ENCODE measurements at regions not wholly inside any gene's neighbourhood (a gene's known extent, or its start where the extent isn't known, plus 50 kb on each side); places are given as distances from the start of the nearest gene placed in this dataset.

- Histone ChIP-seq H3K4me3 (ENCODE audit: low read depth in 1 of 2, low read length in 2 of 2) (no peak overlapping the region), H3K4me1 (ENCODE audit: control insufficient read depth in 2 of 2, insufficient read depth in 2 of 2, low read length in 1 of 2) (no peaks in the 10 kb centered on the region), H3K27ac (ENCODE audit: low read depth in 2 of 2, low read length in 1 of 2) (no peak overlapping the region), H3K36me3 (ENCODE audit: control insufficient read depth in 2 of 2, insufficient read depth in 2 of 2, low read length in 1 of 2) (no peaks in the 10 kb centered on the region), H3K27me3 (ENCODE audit: control insufficient read depth in 1 of 2, insufficient read depth in 2 of 2, low read length in 2 of 2) (no peaks in the 10 kb centered on the region), H3K9me3 (ENCODE audit: control insufficient read depth in 2 of 2, insufficient read depth in 1 of 2, low read depth in 1 of 2, low read length in 1 of 2) (no peaks in the 10 kb centered on the region)
- 83 to 88% methylated on average over 1 of the region's 1 CpG for WGBS, 2 donors
Observed at GRCh38 chr13:34076319-34076718, 258.4 kb downstream of the RFC3 start.

DNA sequence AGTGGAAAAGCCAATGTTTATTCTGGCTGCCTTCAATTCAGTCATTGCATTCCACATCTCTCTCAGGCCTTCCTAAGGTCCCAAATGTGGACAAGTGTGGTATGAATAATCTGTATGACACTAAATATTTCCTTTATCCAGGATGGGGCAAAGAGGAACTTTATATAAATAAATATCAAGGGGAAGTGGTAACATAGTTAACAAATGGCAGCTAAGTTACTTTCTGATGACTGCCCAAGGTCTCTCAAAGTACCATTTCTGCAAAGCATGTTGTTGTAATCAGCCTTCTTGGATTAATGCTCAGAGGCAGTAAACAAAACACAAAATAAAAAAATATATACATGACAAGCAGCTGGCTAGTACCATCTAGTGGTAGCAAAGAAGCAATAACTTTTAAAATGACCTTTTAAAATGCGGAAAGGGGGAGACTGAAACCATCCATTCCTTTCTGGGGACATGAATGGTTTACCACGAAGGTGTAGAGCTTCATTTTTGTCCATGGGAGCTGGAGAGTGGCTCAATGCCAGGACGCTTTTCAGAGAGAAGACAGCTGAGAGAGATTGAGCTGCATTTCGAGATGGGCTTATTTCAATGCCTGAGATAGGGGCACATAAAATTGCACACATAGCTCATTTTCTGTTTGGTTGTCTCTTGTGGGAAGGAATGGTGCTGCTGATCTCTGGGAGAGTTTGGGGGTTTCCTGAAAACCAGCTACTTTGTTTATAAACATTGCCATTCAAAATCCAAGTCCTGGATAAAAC is 259.2 kb downstream of the RFC3 start:
- Histone ChIP-seq H3K27ac (ENCODE audit: low read depth in 2 of 2, low read length in 1 of 2) (no peak overlapping the region), H3K36me3 (ENCODE audit: control insufficient read depth in 2 of 2, insufficient read depth in 2 of 2, low read length in 1 of 2) (no peaks in the 10 kb centered on the region), H3K4me1 (ENCODE audit: control insufficient read depth in 2 of 2, insufficient read depth in 2 of 2, low read length in 1 of 2) (no peaks in the 10 kb centered on the region), H3K9me3 (ENCODE audit: control insufficient read depth in 2 of 2, insufficient read depth in 1 of 2, low read depth in 1 of 2, low read length in 1 of 2) (no peaks in the 10 kb centered on the region), H3K27me3 (ENCODE audit: control insufficient read depth in 1 of 2, insufficient read depth in 2 of 2, low read length in 2 of 2) (no peaks in the 10 kb centered on the region), H3K4me3 (ENCODE audit: low read depth in 1 of 2, low read length in 2 of 2) (no peak overlapping the region)
- WGBS, 2 donors, result 19% methylated on average over 4 of the region's 4 CpGs

GRCh38 chr13:34078334-34078999 is 260.5 kb downstream of the RFC3 start:
- Histone ChIP-seq H3K27me3 (ENCODE audit: control insufficient read depth in 1 of 2, insufficient read depth in 2 of 2, low read length in 2 of 2) (no peaks in the 10 kb centered on the region), H3K4me3 (ENCODE audit: low read depth in 1 of 2, low read length in 2 of 2) (no peak overlapping the region), H3K36me3 (ENCODE audit: control insufficient read depth in 2 of 2, insufficient read depth in 2 of 2, low read length in 1 of 2) (no peaks in the 10 kb centered on the region), H3K27ac (ENCODE audit: low read depth in 2 of 2, low read length in 1 of 2) (no peak overlapping the region), H3K9me3 (ENCODE audit: control insufficient read depth in 2 of 2, insufficient read depth in 1 of 2, low read depth in 1 of 2, low read length in 1 of 2) (no peaks in the 10 kb centered on the region), H3K4me1 (ENCODE audit: control insufficient read depth in 2 of 2, insufficient read depth in 2 of 2, low read length in 1 of 2) (no peaks in the 10 kb centered on the region)
- 63 to 71% methylated on average over 2 of the region's 2 CpGs for whole genome bisulfite sequencing, 2 donors

- Histone ChIP-seq H3K9me3 (ENCODE audit: control insufficient read depth in 2 of 2, insufficient read depth in 1 of 2, low read depth in 1 of 2, low read length in 1 of 2) (peaks cover 0 to 6% of the 10 kb centered on the region in 2 donors), H3K27ac (ENCODE audit: low read depth in 2 of 2, low read length in 1 of 2) (no peak overlapping the region), H3K4me3 (ENCODE audit: low read depth in 1 of 2, low read length in 2 of 2) (no peak overlapping the region), H3K36me3 (ENCODE audit: control insufficient read depth in 2 of 2, insufficient read depth in 2 of 2, low read length in 1 of 2) (no peaks in the 10 kb centered on the region), H3K4me1 (ENCODE audit: control insufficient read depth in 2 of 2, insufficient read depth in 2 of 2, low read length in 1 of 2) (no peaks in the 10 kb centered on the region), H3K27me3 (ENCODE audit: control insufficient read depth in 1 of 2, insufficient read depth in 2 of 2, low read length in 2 of 2) (no peaks in the 10 kb centered on the region)
- WGBS, 2 donors, result 90 to 94% methylated on average over 2 of the region's 2 CpGs
Observed at GRCh38 chr13:34085204-34085603, 267.3 kb downstream of the RFC3 start.

GRCh38 chr13:34086281-34086680 is 268.3 kb downstream of the RFC3 start:
- Histone ChIP-seq H3K4me3 (ENCODE audit: low read depth in 1 of 2, low read length in 2 of 2) (no peak overlapping the region), H3K9me3 (ENCODE audit: control insufficient read depth in 2 of 2, insufficient read depth in 1 of 2, low read depth in 1 of 2, low read length in 1 of 2) (peaks cover 0 to 6% of the 10 kb centered on the region in 2 donors), H3K4me1 (ENCODE audit: control insufficient read depth in 2 of 2, insufficient read depth in 2 of 2, low read length in 1 of 2) (no peaks in the 10 kb centered on the region), H3K36me3 (ENCODE audit: control insufficient read depth in 2 of 2, insufficient read depth in 2 of 2, low read length in 1 of 2) (no peaks in the 10 kb centered on the region), H3K27ac (ENCODE audit: low read depth in 2 of 2, low read length in 1 of 2) (no peak overlapping the region), H3K27me3 (ENCODE audit: control insufficient read depth in 1 of 2, insufficient read depth in 2 of 2, low read length in 2 of 2) (no peaks in the 10 kb centered on the region)
- WGBS, 2 donors, result 80 to 90% methylated on average over 2 of the region's 2 CpGs

GRCh38 chr13:34087791-34088190 is 269.8 kb downstream of the RFC3 start:
- H3K27me3 ChIP-seq (ENCODE audit: control insufficient read depth in 1 of 2, insufficient read depth in 2 of 2, low read length in 2 of 2), result no peaks in the 10 kb centered on the region
- 90 to 91% methylated on average over 4 of the region's 4 CpGs for WGBS, 2 donors
- no peak overlapping the region for H3K27ac ChIP-seq (ENCODE audit: low read depth in 2 of 2, low read length in 1 of 2)
- no peaks in the 10 kb centered on the region for H3K36me3 ChIP-seq (ENCODE audit: control insufficient read depth in 2 of 2, insufficient read depth in 2 of 2, low read length in 1 of 2)
- H3K4me3 ChIP-seq (ENCODE audit: low read depth in 1 of 2, low read length in 2 of 2), result no peak overlapping the region
- H3K4me1 ChIP-seq (ENCODE audit: control insufficient read depth in 2 of 2, insufficient read depth in 2 of 2, low read length in 1 of 2), result no peaks in the 10 kb centered on the region
- H3K9me3 ChIP-seq (ENCODE audit: control insufficient read depth in 2 of 2, insufficient read depth in 1 of 2, low read depth in 1 of 2, low read length in 1 of 2), result peaks cover 0 to 6% of the 10 kb centered on the region in 2 donors

DNA sequence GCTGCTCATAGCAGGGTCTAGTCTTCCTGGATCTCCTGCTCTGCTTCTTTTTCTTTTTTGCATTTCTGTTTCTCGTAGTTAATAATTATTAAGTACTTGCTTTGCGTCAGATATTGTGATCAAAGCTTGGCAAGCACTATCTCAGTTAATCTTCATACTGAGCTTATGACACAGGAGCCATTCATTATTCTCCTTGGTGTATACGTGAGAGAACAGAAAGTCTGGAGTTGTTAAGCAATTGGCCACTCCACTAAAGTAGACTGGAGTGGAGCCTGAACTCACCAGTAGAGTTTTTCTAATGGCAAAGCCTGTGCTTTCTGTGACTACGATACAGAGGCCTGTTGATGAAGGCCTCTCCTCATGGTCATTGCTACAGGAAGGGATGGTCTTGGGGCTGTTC is 285.9 kb downstream of the RFC3 start:
- no peaks in the 10 kb centered on the region for H3K9me3 ChIP-seq (ENCODE audit: control insufficient read depth in 2 of 2, insufficient read depth in 1 of 2, low read depth in 1 of 2, low read length in 1 of 2)
- no peaks in the 10 kb centered on the region for H3K4me1 ChIP-seq (ENCODE audit: control insufficient read depth in 2 of 2, insufficient read depth in 2 of 2, low read length in 1 of 2)
- no peaks in the 10 kb centered on the region for H3K27me3 ChIP-seq (ENCODE audit: control insufficient read depth in 1 of 2, insufficient read depth in 2 of 2, low read length in 2 of 2)
- H3K4me3 ChIP-seq (ENCODE audit: low read depth in 1 of 2, low read length in 2 of 2), result no peak overlapping the region
- H3K36me3 ChIP-seq (ENCODE audit: control insufficient read depth in 2 of 2, insufficient read depth in 2 of 2, low read length in 1 of 2), result no peaks in the 10 kb centered on the region
- WGBS, 2 donors, result 66 to 69% methylated on average over 4 of the region's 4 CpGs
- no peak overlapping the region for H3K27ac ChIP-seq (ENCODE audit: low read depth in 2 of 2, low read length in 1 of 2)

DNA sequence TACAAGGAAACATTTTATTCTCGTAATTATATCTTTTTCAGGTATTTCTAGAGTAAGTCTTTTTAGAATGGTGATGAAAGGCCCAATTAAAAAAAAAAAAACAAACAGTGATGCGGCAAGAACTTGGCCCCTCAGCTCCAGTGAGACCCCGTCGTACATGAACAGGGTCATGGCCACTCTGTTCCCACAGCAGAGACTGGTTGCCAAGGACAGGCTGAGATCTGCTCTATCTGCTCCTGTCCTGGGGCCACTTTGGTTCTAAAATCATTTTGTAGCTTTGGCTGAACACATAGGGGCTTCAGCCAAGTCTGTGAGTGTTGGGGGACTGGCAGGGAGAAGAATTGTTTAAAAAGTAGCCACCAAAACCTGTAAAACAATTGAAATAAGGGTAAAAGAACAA is 286.9 kb downstream of the RFC3 start:
- 89 to 91% methylated on average over 4 of the region's 4 CpGs for WGBS, 2 donors
- no peaks in the 10 kb centered on the region for H3K27me3 ChIP-seq (ENCODE audit: control insufficient read depth in 1 of 2, insufficient read depth in 2 of 2, low read length in 2 of 2)
- peaks cover 0 to 4% of the 10 kb centered on the region in 2 donors for H3K9me3 ChIP-seq (ENCODE audit: control insufficient read depth in 2 of 2, insufficient read depth in 1 of 2, low read depth in 1 of 2, low read length in 1 of 2)

DNA sequence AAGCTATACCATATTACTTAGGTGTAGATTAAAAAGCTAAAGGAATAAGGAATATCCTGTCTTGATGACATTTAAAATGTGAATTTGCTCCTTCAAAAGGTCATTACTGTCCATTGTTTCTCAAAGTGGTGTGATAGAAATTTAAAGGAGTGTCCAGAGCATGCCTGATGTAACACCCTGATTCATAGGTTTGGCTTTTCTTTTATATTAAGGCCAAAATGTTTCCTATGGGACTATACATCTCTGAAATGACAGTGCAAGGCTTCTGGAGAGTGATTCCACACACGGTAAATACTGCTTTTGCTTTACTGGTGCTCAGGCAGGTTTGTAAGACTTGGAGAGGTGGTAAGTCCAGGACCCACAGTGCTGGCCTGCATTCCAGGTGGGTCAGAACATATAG is 289.9 kb downstream of the RFC3 start:
- Histone ChIP-seq H3K27me3 (ENCODE audit: control insufficient read depth in 1 of 2, insufficient read depth in 2 of 2, low read length in 2 of 2) (no peaks in the 10 kb centered on the region), H3K4me1 (ENCODE audit: control insufficient read depth in 2 of 2, insufficient read depth in 2 of 2, low read length in 1 of 2) (no peaks in the 10 kb centered on the region), H3K36me3 (ENCODE audit: control insufficient read depth in 2 of 2, insufficient read depth in 2 of 2, low read length in 1 of 2) (no peaks in the 10 kb centered on the region), H3K9me3 (ENCODE audit: control insufficient read depth in 2 of 2, insufficient read depth in 1 of 2, low read depth in 1 of 2, low read length in 1 of 2) (peaks cover 0 to 4% of the 10 kb centered on the region in 2 donors), H3K4me3 (ENCODE audit: low read depth in 1 of 2, low read length in 2 of 2) (no peak overlapping the region), H3K27ac (ENCODE audit: low read depth in 2 of 2, low read length in 1 of 2) (no peak overlapping the region)
- 79 to 88% methylated on average over 1 of the region's 1 CpG for WGBS, 2 donors

More for the DNA sequence above, 286.9 kb downstream of the RFC3 start:
- H3K4me3 ChIP-seq (ENCODE audit: low read depth in 1 of 2, low read length in 2 of 2), result no peak overlapping the region
- no peaks in the 10 kb centered on the region for H3K36me3 ChIP-seq (ENCODE audit: control insufficient read depth in 2 of 2, insufficient read depth in 2 of 2, low read length in 1 of 2)
- H3K27ac ChIP-seq (ENCODE audit: low read depth in 2 of 2, low read length in 1 of 2), result no peak overlapping the region
- no peaks in the 10 kb centered on the region for H3K4me1 ChIP-seq (ENCODE audit: control insufficient read depth in 2 of 2, insufficient read depth in 2 of 2, low read length in 1 of 2)

GRCh38 chr13:34108410-34108809 is 290.5 kb downstream of the RFC3 start:
- no peak overlapping the region for H3K4me3 ChIP-seq (ENCODE audit: low read depth in 1 of 2, low read length in 2 of 2)
- no peaks in the 10 kb centered on the region for H3K4me1 ChIP-seq (ENCODE audit: control insufficient read depth in 2 of 2, insufficient read depth in 2 of 2, low read length in 1 of 2)
- peaks cover 0 to 4% of the 10 kb centered on the region in 2 donors for H3K9me3 ChIP-seq (ENCODE audit: control insufficient read depth in 2 of 2, insufficient read depth in 1 of 2, low read depth in 1 of 2, low read length in 1 of 2)
- WGBS, 2 donors, result 87 to 94% methylated on average over 2 of the region's 2 CpGs
- H3K27me3 ChIP-seq (ENCODE audit: control insufficient read depth in 1 of 2, insufficient read depth in 2 of 2, low read length in 2 of 2), result no peaks in the 10 kb centered on the region
- H3K27ac ChIP-seq (ENCODE audit: low read depth in 2 of 2, low read length in 1 of 2), result no peak overlapping the region
- H3K36me3 ChIP-seq (ENCODE audit: control insufficient read depth in 2 of 2, insufficient read depth in 2 of 2, low read length in 1 of 2), result no peaks in the 10 kb centered on the region
